Liver (tissue), 3 donors: ENCODE measurements at regions not wholly inside any gene's neighbourhood (a gene's known extent, or its start where the extent isn't known, plus 50 kb on each side); places are given as distances from the start of the nearest gene placed in this dataset.

ENCODE experiments used
- ATF3 ChIP-seq: IDR thresholded peaks from 2 replicates; pipeline ENCODE4 v1.6.1; 2016; ENCODE audit warnings: antibody characterized with exemption
- CTCF ChIP-seq: fragments of 150-350 bp; IDR thresholded peaks from 2 replicates; pipeline ENCODE4 v1.5.1; 2017; ENCODE audit warnings: improper control_type of control experiment, low read depth, low read length; ENCODE audit not compliant: missing input control
- EGR1 ChIP-seq, 2 donors: IDR thresholded peaks; 2 replicates each; pipeline ENCODE4 v1.6.1; 2016 to 2018; ENCODE audit warnings: antibody characterized with exemption in 2 of 2, low read depth in 2 of 2
- FOXA1 ChIP-seq: IDR thresholded peaks from 2 replicates; pipeline ENCODE4 v1.6.1; 2016; ENCODE audit warnings: antibody characterized with exemption
- GABPA ChIP-seq, 2 donors: IDR thresholded peaks in 1 of 2; conservative IDR thresholded peaks in 1 of 2; 2 replicates each; pipeline ENCODE4 v1.6.1; 2016; ENCODE audit warnings: antibody characterized with exemption in 2 of 2, mild to moderate bottlenecking in 1 of 2, moderate library complexity in 1 of 2
- JUND ChIP-seq, 2 donors: IDR thresholded peaks; 2 replicates each; pipeline ENCODE4 v1.6.1; 2016; ENCODE audit warnings: antibody characterized with exemption in 2 of 2
- MAX ChIP-seq: IDR thresholded peaks from 2 replicates; pipeline ENCODE4 v1.6.1; 2016; ENCODE audit warnings: antibody characterized with exemption
- NR2F2 ChIP-seq: IDR thresholded peaks from 2 replicates; pipeline ENCODE4 v1.6.1; 2016; ENCODE audit warnings: antibody characterized with exemption
- REST ChIP-seq: IDR thresholded peaks from 2 replicates; pipeline ENCODE4 v1.6.1; 2016; ENCODE audit warnings: antibody characterized with exemption, mild to moderate bottlenecking
- SP1 ChIP-seq: IDR thresholded peaks from 2 replicates; pipeline ENCODE4 v1.6.1; 2018; ENCODE audit warnings: antibody characterized with exemption, mild to moderate bottlenecking
- YY1 ChIP-seq: IDR thresholded peaks from 2 replicates; pipeline ENCODE4 v1.6.1; 2016; ENCODE audit warnings: antibody characterized with exemption, mild to moderate bottlenecking
- donor health status: healthy.
- donor health status: healthy.

GRCh38 chr2:120576509-120577474, 158.9 kb upstream of the GLI2 start:
- TF ChIP-seq CTCF = no peak
- TF ChIP-seq SP1 = no peak
- no peak for TF ChIP-seq MAX
- no peak for TF ChIP-seq FOXA1
- TF ChIP-seq GABPA (IDR thresholded peaks at IDR 0.05 in 1 of 2, conservative IDR thresholded peaks at IDR 0.05 in 1 of 2) = no peak
- TF ChIP-seq YY1 = no peak
- TF ChIP-seq JUND (IDR thresholded peaks at IDR 0.05) = no peak
- no peak for TF ChIP-seq REST
- TF ChIP-seq NR2F2 = no peak
- no peak for TF ChIP-seq EGR1 (IDR thresholded peaks at IDR 0.05; ENCODE audit: low read depth in 2 of 2)
- no peak for TF ChIP-seq ATF3
